Uterus (tissue), 3 donors: ENCODE measurements at regions not wholly inside any gene's neighbourhood (a gene's known extent, or its start where the extent isn't known, plus 50 kb on each side); places are given as distances from the start of the nearest gene placed in this dataset.

Experiments used
- DNase-seq, 2 donors: peaks; one replicate each; pipeline ENCODE4 v3.0.0-alpha.2; 2019 to 2020
- H3K27ac ChIP-seq, 2 donors: fragments of 200-600 bp; sonication (generic); 1 replicate in 1 of 2; 2 replicates in 1 of 2; pipeline ENCODE4 v1.5.1; 2016 to 2018
- H3K27me3 ChIP-seq, 2 donors: fragments of 200-600 bp; sonication (generic); one replicate each; pipeline ENCODE4 v1.5.1; 2018 to 2019; ENCODE audit warnings: control low read depth in 1 of 2
- H3K36me3 ChIP-seq, 2 donors: fragments of 200-600 bp; sonication (generic); one replicate each; pipeline ENCODE4 v1.5.1; 2019; ENCODE audit warnings: control low read depth in 1 of 2
- H3K4me1 ChIP-seq, 2 donors: fragments of 200-600 bp; sonication (generic); one replicate each; pipeline ENCODE4 v1.5.1; 2018 to 2019; ENCODE audit warnings: control low read depth in 1 of 2
- H3K4me3 ChIP-seq, 2 donors: fragments of 200-600 bp; sonication (generic); 1 replicate in 1 of 2; 2 replicates in 1 of 2; pipeline ENCODE4 v1.5.1; 2018 to 2019; ENCODE audit warnings: mild to moderate bottlenecking in 1 of 2
- H3K9me3 ChIP-seq, 2 donors: fragments of 200-600 bp; sonication (generic); one replicate each; pipeline ENCODE4 v1.5.1; 2019; ENCODE audit warnings: control low read depth in 1 of 2
- POLR2A ChIP-seq, 2 donors: fragments of 450-650 bp; IDR thresholded peaks; one replicate each; pipeline ENCODE4 v1.6.1; 2016; ENCODE audit warnings: antibody characterized with exemption in 2 of 2, mild to moderate bottlenecking in 1 of 2, moderate library complexity in 1 of 2
- intact Hi-C: fragments of 100-400 bp; cut with DNase I; formaldehyde crosslinking; loops from one replicate; pipeline ENCODE4 v1.15.1; 2023; ENCODE audit warnings: low total_unique reads
- TF ChIP-seq, protein P1 (sequence below), 4 experiments: fragments of 200-600 bp in 2 of 4; fragments of 450-650 bp in 2 of 4; sonication (generic) in 2 of 4; IDR thresholded peaks; one replicate each; pipeline ENCODE4 v1.5.1; 2016 to 2019; ENCODE audit warnings: antibody characterized with exemption in 4 of 4, mild to moderate bottlenecking in 2 of 4, moderate library complexity in 1 of 4
- donor health status: DM: yes; HTN: yes; CAD: no.

DNA sequence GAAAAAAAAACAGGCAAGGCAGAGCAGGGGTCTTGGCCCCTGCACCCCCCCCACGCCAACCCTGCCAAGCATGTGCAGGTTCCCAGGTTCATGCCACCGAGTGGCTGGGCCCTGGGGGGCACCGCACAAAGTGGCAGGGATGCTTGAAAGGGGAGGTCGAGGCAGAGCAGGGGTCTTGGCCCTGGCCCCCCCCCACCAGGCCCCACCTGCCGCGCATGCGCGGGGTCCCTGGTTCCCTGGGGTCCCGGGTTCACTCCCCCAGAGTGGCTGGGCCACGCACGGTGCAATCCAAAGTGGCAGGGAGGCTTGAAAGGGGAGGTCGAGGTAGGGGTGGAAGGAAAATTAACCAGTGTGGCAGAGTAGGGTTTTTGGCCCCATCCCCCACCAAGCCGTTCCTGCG lies 312.2 kb downstream of the ALG10 start:
- TF ChIP-seq, protein P1, sequence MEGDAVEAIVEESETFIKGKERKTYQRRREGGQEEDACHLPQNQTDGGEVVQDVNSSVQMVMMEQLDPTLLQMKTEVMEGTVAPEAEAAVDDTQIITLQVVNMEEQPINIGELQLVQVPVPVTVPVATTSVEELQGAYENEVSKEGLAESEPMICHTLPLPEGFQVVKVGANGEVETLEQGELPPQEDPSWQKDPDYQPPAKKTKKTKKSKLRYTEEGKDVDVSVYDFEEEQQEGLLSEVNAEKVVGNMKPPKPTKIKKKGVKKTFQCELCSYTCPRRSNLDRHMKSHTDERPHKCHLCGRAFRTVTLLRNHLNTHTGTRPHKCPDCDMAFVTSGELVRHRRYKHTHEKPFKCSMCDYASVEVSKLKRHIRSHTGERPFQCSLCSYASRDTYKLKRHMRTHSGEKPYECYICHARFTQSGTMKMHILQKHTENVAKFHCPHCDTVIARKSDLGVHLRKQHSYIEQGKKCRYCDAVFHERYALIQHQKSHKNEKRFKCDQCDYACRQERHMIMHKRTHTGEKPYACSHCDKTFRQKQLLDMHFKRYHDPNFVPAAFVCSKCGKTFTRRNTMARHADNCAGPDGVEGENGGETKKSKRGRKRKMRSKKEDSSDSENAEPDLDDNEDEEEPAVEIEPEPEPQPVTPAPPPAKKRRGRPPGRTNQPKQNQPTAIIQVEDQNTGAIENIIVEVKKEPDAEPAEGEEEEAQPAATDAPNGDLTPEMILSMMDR (IDR thresholded peaks at IDR 0.05): no peak
- TF ChIP-seq POLR2A (IDR thresholded peaks at IDR 0.05): no peak
- no peak overlapping the region for H3K27ac ChIP-seq
- intact Hi-C loops: no loop called here
- DNase-seq: no peak
- peaks cover 0 to 10% of the 10 kb centered on the region in 2 donors for H3K9me3 ChIP-seq
- H3K4me1 ChIP-seq: no peaks in the 10 kb centered on the region
- H3K36me3 ChIP-seq: no peaks in the 10 kb centered on the region
- H3K4me3 ChIP-seq: no peak overlapping the region
- H3K27me3 ChIP-seq: no peaks in the 10 kb centered on the region

DNA sequence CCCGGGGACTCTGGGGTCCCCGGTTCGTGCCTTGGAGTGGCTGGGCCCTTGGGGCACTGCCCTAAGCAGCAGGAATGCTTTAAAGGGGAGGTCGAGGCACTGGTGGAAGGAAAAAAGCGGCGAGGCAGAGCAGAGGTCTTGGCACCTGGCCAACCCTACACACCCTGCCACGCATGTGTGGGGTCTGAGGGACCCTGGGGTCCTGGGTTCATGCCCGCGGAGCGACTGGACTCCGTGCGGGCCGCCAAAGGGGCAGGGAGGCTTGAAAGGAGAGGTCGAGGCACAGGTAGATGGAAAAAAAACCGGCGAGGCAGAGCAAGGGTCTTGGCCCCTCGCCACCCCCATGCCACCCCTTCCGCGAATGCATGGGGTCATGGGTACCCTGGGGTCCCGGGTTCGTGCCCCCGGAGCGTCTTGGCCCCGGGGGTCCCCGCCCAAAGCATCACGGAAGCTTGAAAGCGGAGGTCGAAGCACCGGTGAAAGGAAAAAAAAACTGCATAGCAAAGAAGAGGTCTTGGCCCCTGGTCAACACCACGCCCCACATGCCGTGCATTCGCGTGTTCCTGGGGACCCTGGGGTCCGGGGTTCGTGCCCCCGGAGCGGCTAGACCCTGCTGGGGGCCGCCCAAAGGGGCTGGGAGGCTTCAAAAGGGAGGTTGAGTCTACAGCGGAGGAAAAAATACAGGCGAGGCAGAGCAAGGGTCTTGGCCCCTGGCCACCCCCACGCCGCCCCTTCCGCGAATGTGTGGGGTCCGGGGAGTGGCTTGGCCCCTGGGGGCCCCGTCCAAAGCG lies 312.9 kb downstream of the ALG10 start:
- Histone ChIP-seq H3K4me1 (no peaks in the 10 kb centered on the region), H3K27ac (no peak overlapping the region), H3K27me3 (no peaks in the 10 kb centered on the region), H3K4me3 (no peak overlapping the region), H3K36me3 (no peaks in the 10 kb centered on the region), H3K9me3 (peaks cover 0 to 13% of the 10 kb centered on the region in 2 donors)
- TF ChIP-seq, protein P1 (IDR thresholded peaks at IDR 0.05): no peak
- TF ChIP-seq POLR2A (IDR thresholded peaks at IDR 0.05): no peak
- DNase-seq: no peak
- intact Hi-C loops: no loop called here

DNA sequence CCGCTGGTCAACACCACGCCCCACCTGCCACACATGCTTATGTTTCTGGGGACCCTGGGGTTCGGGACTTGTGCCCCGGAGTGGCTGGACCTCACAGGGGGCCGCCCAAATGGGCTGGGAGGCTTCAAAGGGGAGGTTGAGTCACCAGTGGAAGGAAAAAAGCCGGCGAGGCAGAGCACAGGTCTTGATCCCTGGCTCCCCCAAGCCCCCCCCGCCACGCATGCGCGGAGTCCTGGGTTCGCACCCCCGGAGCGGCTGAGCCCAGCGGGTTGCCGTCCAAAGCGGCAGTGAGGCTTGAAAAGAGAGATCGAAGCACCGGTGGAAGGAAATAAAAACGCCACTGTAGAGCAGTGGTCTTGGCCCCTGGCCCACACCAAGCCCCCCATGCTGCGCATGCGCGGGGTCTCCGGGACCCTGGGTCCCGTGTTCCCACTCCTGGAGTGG lies 313.5 kb downstream of the ALG10 start:
- TF ChIP-seq, protein P1 (IDR thresholded peaks at IDR 0.05): no peak
- no peak for TF ChIP-seq POLR2A (IDR thresholded peaks at IDR 0.05)
- H3K36me3 ChIP-seq: no peaks in the 10 kb centered on the region
- H3K27ac ChIP-seq: no peak overlapping the region
- intact Hi-C loops: no loop called here
- no peak for DNase-seq
- no peaks in the 10 kb centered on the region for H3K4me1 ChIP-seq
- H3K4me3 ChIP-seq: no peak overlapping the region
- peaks cover 0 to 20% of the 10 kb centered on the region in 2 donors for H3K9me3 ChIP-seq
- no peaks in the 10 kb centered on the region for H3K27me3 ChIP-seq

DNA sequence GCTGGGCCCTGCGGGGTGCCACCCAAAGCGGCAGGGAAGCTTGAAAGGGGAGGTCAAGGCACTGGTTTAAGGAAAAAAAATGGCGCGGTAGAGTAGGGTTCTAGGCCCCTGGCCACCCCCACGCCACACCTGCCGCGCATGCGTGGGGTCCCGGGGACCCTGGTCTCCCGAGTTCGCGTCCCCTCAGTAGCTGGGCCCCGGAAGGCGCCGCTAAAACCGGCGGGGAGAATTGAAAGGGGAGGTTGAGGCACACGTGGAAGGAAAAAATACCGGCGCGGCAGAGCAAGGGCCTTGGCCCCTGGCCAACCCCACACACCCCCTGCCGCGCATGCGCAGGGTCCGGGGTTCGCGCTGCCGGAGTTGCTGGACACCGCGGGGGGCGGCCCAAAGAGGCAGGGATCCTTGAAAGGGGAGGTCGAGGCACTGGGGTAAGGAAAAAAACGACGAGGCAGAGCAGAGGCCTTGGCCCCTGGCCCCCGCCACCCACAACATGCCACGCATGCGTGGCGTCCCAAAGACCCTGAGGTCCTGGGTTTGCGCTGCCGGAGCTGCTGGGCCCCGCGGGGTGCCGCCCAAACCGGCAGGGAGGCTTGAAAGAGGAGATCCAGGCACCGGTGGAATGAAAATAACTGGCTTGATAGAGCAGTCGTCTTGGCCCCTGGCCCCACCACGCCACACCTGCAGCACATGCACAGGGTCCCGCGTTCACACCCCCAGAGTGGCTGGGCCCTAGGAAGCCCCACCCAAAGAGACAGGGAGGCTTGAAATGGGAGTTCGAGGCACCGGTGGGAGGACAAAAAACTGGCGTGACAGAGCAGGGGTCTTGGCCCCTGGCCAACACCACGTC lies 314.5 kb downstream of the ALG10 start:
- DNase-seq: no peak
- Histone ChIP-seq H3K36me3 (no peaks in the 10 kb centered on the region), H3K27me3 (no peaks in the 10 kb centered on the region), H3K4me3 (no peak overlapping the region), H3K4me1 (no peaks in the 10 kb centered on the region), H3K27ac (no peak overlapping the region), H3K9me3 (peaks cover 0 to 26% of the 10 kb centered on the region in 2 donors)
- no peak for TF ChIP-seq POLR2A (IDR thresholded peaks at IDR 0.05)
- TF ChIP-seq, protein P1 (IDR thresholded peaks at IDR 0.05): no peak
- intact Hi-C loops: no loop called here

DNA sequence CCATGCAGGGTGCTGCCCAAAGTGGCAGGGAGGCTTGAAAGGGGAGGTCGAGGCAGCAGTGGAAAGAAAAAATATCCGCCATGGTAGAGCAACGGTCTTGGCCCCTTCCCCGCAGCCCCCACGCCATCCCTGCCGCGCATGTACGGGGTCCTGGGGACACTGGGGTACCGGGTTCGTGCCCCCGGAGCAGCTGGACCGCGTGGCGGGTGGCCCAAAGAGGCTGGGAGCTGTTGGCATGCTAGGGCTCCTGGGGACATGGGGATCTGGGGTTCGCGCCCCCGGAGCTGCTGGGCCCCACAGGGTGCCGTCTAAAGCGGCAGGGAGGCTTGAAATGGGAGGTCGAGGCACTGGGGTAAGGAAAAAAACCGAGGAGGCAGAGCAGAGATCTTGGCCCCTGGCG lies 316.5 kb downstream of the ALG10 start:
- no peak for DNase-seq
- TF ChIP-seq POLR2A (IDR thresholded peaks at IDR 0.05): no peak
- TF ChIP-seq, protein P1 (IDR thresholded peaks at IDR 0.05): no peak
- Histone ChIP-seq H3K27me3 (no peaks in the 10 kb centered on the region), H3K4me1 (no peaks in the 10 kb centered on the region), H3K27ac (no peak overlapping the region), H3K9me3 (peaks cover 0 to 30% of the 10 kb centered on the region in 2 donors), H3K4me3 (no peak overlapping the region), H3K36me3 (no peaks in the 10 kb centered on the region)
- intact Hi-C loops: no loop called here
